ENCODE measurements at regions not wholly inside any gene's neighbourhood (a gene's known extent, or its start where the extent isn't known, plus 50 kb on each side); places are given as distances from the start of the nearest gene placed in this dataset.
"Not testable (repeated sequence)": the region's sequence is repeated elsewhere in the genome, so short reads cannot be mapped to it uniquely, and the experiment has no call there.

- DNase-seq: no peak
- Histone ChIP-seq H3K9me3 (ENCODE audit: control insufficient read depth in 2 of 2, low read length in 2 of 2) (no peaks in the 10 kb centered on the region), H3K4me3 (ENCODE audit: low read depth, low read length) (no peak overlapping the region), H3K27ac (ENCODE audit: insufficient read depth, low read length, poor library complexity, severe bottlenecking) (no peak overlapping the region), H3K4me1 (ENCODE audit: control insufficient read depth, insufficient read depth, low read length, poor library complexity, severe bottlenecking) (no peaks in the 10 kb centered on the region), H3K27me3 (ENCODE audit: control insufficient read depth, insufficient read depth, low read length) (no peaks in the 10 kb centered on the region), H3K36me3 (ENCODE audit: control insufficient read depth, insufficient read depth, low read length) (no peaks in the 10 kb centered on the region)
- Mint-ChIP-seq H3K36me3 (no peaks in the 10 kb centered on the region), H3K27ac (no peak overlapping the region), H3K4me3 (no peak overlapping the region), H3K27me3 (no peaks in the 10 kb centered on the region), H3K9me3 (no peaks in the 10 kb centered on the region), H3K4me1 (no peaks in the 10 kb centered on the region)
- no peak for ATAC-seq (ENCODE audit: low read depth in 2 of 2)
Observed at GRCh38 chr3:75254685-75255084, 409.4 kb upstream of the FRG2C start.

- H3K4me1 ChIP-seq (ENCODE audit: control insufficient read depth, insufficient read depth, low read length, poor library complexity, severe bottlenecking); H3K27ac Mint-ChIP-seq; H3K9me3 ChIP-seq (ENCODE audit: control insufficient read depth in 2 of 2, low read length in 2 of 2); H3K27ac ChIP-seq (ENCODE audit: insufficient read depth, low read length, poor library complexity, severe bottlenecking); H3K9me3 Mint-ChIP-seq; H3K36me3 ChIP-seq (ENCODE audit: control insufficient read depth, insufficient read depth, low read length); ATAC-seq (ENCODE audit: low read depth in 2 of 2); H3K27me3 Mint-ChIP-seq; H3K4me3 Mint-ChIP-seq; H3K4me1 Mint-ChIP-seq; H3K27me3 ChIP-seq (ENCODE audit: control insufficient read depth, insufficient read depth, low read length); H3K36me3 Mint-ChIP-seq; H3K4me3 ChIP-seq (ENCODE audit: low read depth, low read length): not testable (repeated sequence)
- peak in 1 of 3 donors; percentile 12 for DNase-seq
Observed at GRCh38 chr3:75258825-75259683, 405.1 kb upstream of the FRG2C start.

GRCh38 chr3:75260975-75261374, 403.2 kb upstream of the FRG2C start:
- not testable (repeated sequence) for H3K27me3 Mint-ChIP-seq; ATAC-seq (ENCODE audit: low read depth in 2 of 2); H3K4me3 Mint-ChIP-seq; H3K9me3 ChIP-seq (ENCODE audit: control insufficient read depth in 2 of 2, low read length in 2 of 2); H3K4me1 Mint-ChIP-seq; H3K36me3 ChIP-seq (ENCODE audit: control insufficient read depth, insufficient read depth, low read length); H3K27me3 ChIP-seq (ENCODE audit: control insufficient read depth, insufficient read depth, low read length); H3K9me3 Mint-ChIP-seq; H3K27ac ChIP-seq (ENCODE audit: insufficient read depth, low read length, poor library complexity, severe bottlenecking); H3K4me3 ChIP-seq (ENCODE audit: low read depth, low read length); DNase-seq; H3K27ac Mint-ChIP-seq; H3K36me3 Mint-ChIP-seq; H3K4me1 ChIP-seq (ENCODE audit: control insufficient read depth, insufficient read depth, low read length, poor library complexity, severe bottlenecking)

GRCh38 chr3:75262661-75263060, 401.5 kb upstream of the FRG2C start:
- Histone ChIP-seq H3K4me3 (ENCODE audit: low read depth, low read length) (no peak overlapping the region), H3K4me1 (ENCODE audit: control insufficient read depth, insufficient read depth, low read length, poor library complexity, severe bottlenecking) (no peaks in the 10 kb centered on the region), H3K27me3 (ENCODE audit: control insufficient read depth, insufficient read depth, low read length) (no peaks in the 10 kb centered on the region), H3K27ac (ENCODE audit: insufficient read depth, low read length, poor library complexity, severe bottlenecking) (no peak overlapping the region), H3K9me3 (ENCODE audit: control insufficient read depth in 2 of 2, low read length in 2 of 2) (no peaks in the 10 kb centered on the region), H3K36me3 (ENCODE audit: control insufficient read depth, insufficient read depth, low read length) (no peaks in the 10 kb centered on the region)
- H3K27ac Mint-ChIP-seq: no peak overlapping the region
- no peaks in the 10 kb centered on the region for H3K4me1 Mint-ChIP-seq
- no peak for DNase-seq
- no peak overlapping the region for H3K4me3 Mint-ChIP-seq
- no peaks in the 10 kb centered on the region for H3K9me3 Mint-ChIP-seq
- no peaks in the 10 kb centered on the region for H3K36me3 Mint-ChIP-seq
- no peak for ATAC-seq (ENCODE audit: low read depth in 2 of 2)
- H3K27me3 Mint-ChIP-seq: no peaks in the 10 kb centered on the region

- Mint-ChIP-seq H3K9me3 (no peaks in the 10 kb centered on the region), H3K36me3 (no peaks in the 10 kb centered on the region), H3K27me3 (no peaks in the 10 kb centered on the region), H3K4me1 (no peaks in the 10 kb centered on the region), H3K27ac (no peak overlapping the region), H3K4me3 (no peak overlapping the region)
- Histone ChIP-seq H3K4me3 (ENCODE audit: low read depth, low read length) (no peak overlapping the region), H3K4me1 (ENCODE audit: control insufficient read depth, insufficient read depth, low read length, poor library complexity, severe bottlenecking) (no peaks in the 10 kb centered on the region), H3K36me3 (ENCODE audit: control insufficient read depth, insufficient read depth, low read length) (no peaks in the 10 kb centered on the region), H3K9me3 (ENCODE audit: control insufficient read depth in 2 of 2, low read length in 2 of 2) (no peaks in the 10 kb centered on the region), H3K27ac (ENCODE audit: insufficient read depth, low read length, poor library complexity, severe bottlenecking) (no peak overlapping the region), H3K27me3 (ENCODE audit: control insufficient read depth, insufficient read depth, low read length) (no peaks in the 10 kb centered on the region)
- ATAC-seq (ENCODE audit: low read depth in 2 of 2): no peak
- DNase-seq: no peak
Observed at GRCh38 chr3:75265897-75266296, 398.2 kb upstream of the FRG2C start.

GRCh38 chr3:75268576-75268975, 395.6 kb upstream of the FRG2C start:
- H3K27ac ChIP-seq (ENCODE audit: insufficient read depth, low read length, poor library complexity, severe bottlenecking); ATAC-seq (ENCODE audit: low read depth in 2 of 2); H3K36me3 Mint-ChIP-seq; H3K9me3 Mint-ChIP-seq; H3K36me3 ChIP-seq (ENCODE audit: control insufficient read depth, insufficient read depth, low read length); H3K27me3 ChIP-seq (ENCODE audit: control insufficient read depth, insufficient read depth, low read length); H3K4me1 Mint-ChIP-seq; H3K27ac Mint-ChIP-seq; H3K4me3 Mint-ChIP-seq; DNase-seq; H3K4me3 ChIP-seq (ENCODE audit: low read depth, low read length); H3K27me3 Mint-ChIP-seq; H3K9me3 ChIP-seq (ENCODE audit: control insufficient read depth in 2 of 2, low read length in 2 of 2); H3K4me1 ChIP-seq (ENCODE audit: control insufficient read depth, insufficient read depth, low read length, poor library complexity, severe bottlenecking): not testable (repeated sequence)

GRCh38 chr3:75272237-75272636, 391.9 kb upstream of the FRG2C start:
- H3K27ac Mint-ChIP-seq; H3K4me1 ChIP-seq (ENCODE audit: control insufficient read depth, insufficient read depth, low read length, poor library complexity, severe bottlenecking); H3K4me1 Mint-ChIP-seq; ATAC-seq (ENCODE audit: low read depth in 2 of 2); DNase-seq; H3K4me3 ChIP-seq (ENCODE audit: low read depth, low read length); H3K27me3 Mint-ChIP-seq; H3K27me3 ChIP-seq (ENCODE audit: control insufficient read depth, insufficient read depth, low read length); H3K9me3 Mint-ChIP-seq; H3K4me3 Mint-ChIP-seq; H3K27ac ChIP-seq (ENCODE audit: insufficient read depth, low read length, poor library complexity, severe bottlenecking); H3K36me3 Mint-ChIP-seq; H3K36me3 ChIP-seq (ENCODE audit: control insufficient read depth, insufficient read depth, low read length); H3K9me3 ChIP-seq (ENCODE audit: control insufficient read depth in 2 of 2, low read length in 2 of 2): not testable (repeated sequence)

GRCh38 chr3:75272691-75273090, 391.4 kb upstream of the FRG2C start:
- ATAC-seq (ENCODE audit: low read depth in 2 of 2) (no peak), DNase-seq (no peak)
- Histone ChIP-seq H3K27ac (ENCODE audit: insufficient read depth, low read length, poor library complexity, severe bottlenecking) (no peak overlapping the region), H3K36me3 (ENCODE audit: control insufficient read depth, insufficient read depth, low read length) (no peaks in the 10 kb centered on the region), H3K4me1 (ENCODE audit: control insufficient read depth, insufficient read depth, low read length, poor library complexity, severe bottlenecking) (no peaks in the 10 kb centered on the region), H3K4me3 (ENCODE audit: low read depth, low read length) (no peak overlapping the region), H3K9me3 (ENCODE audit: control insufficient read depth in 2 of 2, low read length in 2 of 2) (no peaks in the 10 kb centered on the region), H3K27me3 (ENCODE audit: control insufficient read depth, insufficient read depth, low read length) (no peaks in the 10 kb centered on the region)
- Mint-ChIP-seq H3K4me3 (no peak overlapping the region), H3K9me3 (peaks cover 0 to 1% (median 0%) of the 10 kb centered on the region in 7 donors), H3K4me1 (no peaks in the 10 kb centered on the region), H3K27me3 (no peaks in the 10 kb centered on the region), H3K27ac (no peak overlapping the region), H3K36me3 (no peaks in the 10 kb centered on the region)
